GM18867 (cell line): ENCODE measurements at regions not wholly inside any gene's neighbourhood (a gene's known extent, or its start where the extent isn't known, plus 50 kb on each side); places are given as distances from the start of the nearest gene placed in this dataset.
A peak's percentile ranks its signal among the peaks of the same experiment; 100 is the strongest.
"Not testable (repeated sequence)": the region's sequence is repeated elsewhere in the genome, so short reads cannot be mapped to it uniquely, and the experiment has no call there.

Experiments
- ATAC-seq: cut with Tn5 transposase; IDR thresholded peaks from one replicate; pipeline ENCODE4 v1.9.1; 2021; ENCODE audit warnings: mild to moderate bottlenecking, moderate library complexity; ENCODE audit not compliant: unreplicated experiment

- ATAC-seq, result no peak
These were observed 55.0 kb upstream of the CXXC4 start for GRCh38 chr4:104549736-104550135.

GRCh38 chr4:104559502-104559901 is 64.8 kb upstream of the CXXC4 start:
- ATAC-seq, result peak; percentile 79

GRCh38 chr4:104571341-104571740 is 76.6 kb upstream of the CXXC4 start:
- no peak for ATAC-seq

- no peak for ATAC-seq
These were observed 79.7 kb upstream of the CXXC4 start for GRCh38 chr4:104574371-104574770.

- ATAC-seq, result no peak
These were observed 80.6 kb upstream of the CXXC4 start for GRCh38 chr4:104575278-104575677.

- ATAC-seq, result no peak
These were observed 82.7 kb upstream of the CXXC4 start for GRCh38 chr4:104577405-104577804.

GRCh38 chr4:104581476-104581875 is 86.8 kb upstream of the CXXC4 start:
- ATAC-seq, result not testable (repeated sequence)

GRCh38 chr4:104582056-104582455 is 87.4 kb upstream of the CXXC4 start:
- not testable (repeated sequence) for ATAC-seq

- ATAC-seq, result no peak
These were observed 94.7 kb upstream of the CXXC4 start for GRCh38 chr4:104589264-104589868.

- no peak for ATAC-seq
These were observed 96.8 kb upstream of the CXXC4 start for GRCh38 chr4:104591510-104591911.

GRCh38 chr4:104592183-104592582 is 97.5 kb upstream of the CXXC4 start:
- ATAC-seq, result no peak

GRCh38 chr4:104593019-104593418 is 98.3 kb upstream of the CXXC4 start:
- no peak for ATAC-seq

GRCh38 chr4:104596189-104596588 is 101.5 kb upstream of the CXXC4 start:
- ATAC-seq, result no peak

GRCh38 chr4:104615496-104615895 is 120.8 kb upstream of the CXXC4 start:
- ATAC-seq, result no peak

GRCh38 chr4:104615926-104616325 is 121.2 kb upstream of the CXXC4 start:
- no peak for ATAC-seq

- no peak for ATAC-seq
These were observed 121.7 kb upstream of the CXXC4 start for GRCh38 chr4:104616401-104616820.

GRCh38 chr4:104625706-104626105 is 131.0 kb upstream of the CXXC4 start:
- no peak for ATAC-seq

GRCh38 chr4:104629601-104630000 is 134.9 kb upstream of the CXXC4 start:
- ATAC-seq, result no peak

GRCh38 chr4:104630272-104630671 is 135.6 kb upstream of the CXXC4 start:
- ATAC-seq, result no peak

GRCh38 chr4:104631000-104631399 is 136.3 kb upstream of the CXXC4 start:
- no peak for ATAC-seq

GRCh38 chr4:104641418-104641817 is 146.7 kb upstream of the CXXC4 start:
- ATAC-seq, result no peak

- ATAC-seq, result no peak
These were observed 147.8 kb upstream of the CXXC4 start for GRCh38 chr4:104642521-104642920.

- ATAC-seq, result no peak
These were observed 149.1 kb upstream of the CXXC4 start for GRCh38 chr4:104643805-104644204.
